Esophagus squamous epithelium (tissue), 5 donors: ENCODE measurements at regions not wholly inside any gene's neighbourhood (a gene's known extent, or its start where the extent isn't known, plus 50 kb on each side); places are given as distances from the start of the nearest gene placed in this dataset.

ENCODE experiments used
- DNase-seq: peaks from one replicate; lab custom pipeline; 2025; lab: John Stamatoyannopoulos, UW
- H3K27ac ChIP-seq, 4 donors: fragments of 200-600 bp; sonication (generic); one replicate each; pipeline ENCODE4 v1.5.1; 2016 to 2019; ENCODE audit warnings: mild to moderate bottlenecking in 1 of 4
- H3K27me3 ChIP-seq, 4 donors: fragments of 200-600 bp; sonication (generic); 1 replicate in 3 of 4; 2 replicates in 1 of 4; pipeline versions ENCODE4 v1.5.1 to v1.6.0; 2017 to 2021; ENCODE audit warnings: antibody characterized with exemption in 1 of 4
- H3K36me3 ChIP-seq, 3 donors: fragments of 200-600 bp; sonication (generic); one replicate each; pipeline ENCODE4 v1.5.1; 2016 to 2019
- H3K4me1 ChIP-seq, 3 donors: fragments of 200-600 bp; sonication (generic); one replicate each; pipeline ENCODE4 v1.5.1; 2017 to 2019
- H3K4me3 ChIP-seq, 4 donors: fragments of 200-600 bp; sonication (generic); 1 replicate in 3 of 4; 2 replicates in 1 of 4; pipeline ENCODE4 v1.5.1; 2016 to 2019; ENCODE audit warnings: mild to moderate bottlenecking in 2 of 4, moderate library complexity in 1 of 4
- H3K9me3 ChIP-seq, 3 donors: fragments of 200-600 bp; sonication (generic); one replicate each; pipeline ENCODE4 v1.5.1; 2016 to 2019
- CTCF ChIP-seq, 6 experiments: fragments of 450-650 bp in 4 of 6; fragments of 200-600 bp in 2 of 6; sonication (generic) in 2 of 6; IDR thresholded peaks; one replicate each; pipeline ENCODE4 v1.5.1; 2016 to 2019; ENCODE audit warnings: antibody characterized with exemption in 6 of 6, mild to moderate bottlenecking in 4 of 6, moderate library complexity in 4 of 6
- POLR2A ChIP-seq, 4 donors: fragments of 450-650 bp; IDR thresholded peaks; one replicate each; pipeline ENCODE4 v1.6.1; 2017; ENCODE audit warnings: antibody characterized with exemption in 4 of 4, mild to moderate bottlenecking in 4 of 4, moderate library complexity in 3 of 4
- WGBS, 2 donors: methylation state at CpG; one replicate each; pipeline ENCODE4 v1.1.5; 2018; 5-methylcytosine and 5-hydroxymethylcytosine counted together
- intact Hi-C: fragments of 100-400 bp; cut with DNase I; formaldehyde crosslinking; loops from one replicate; pipeline ENCODE4 v1.15.0; 2022
- donor health status: DM: yes; HTN: yes; CAD: no.

DNA sequence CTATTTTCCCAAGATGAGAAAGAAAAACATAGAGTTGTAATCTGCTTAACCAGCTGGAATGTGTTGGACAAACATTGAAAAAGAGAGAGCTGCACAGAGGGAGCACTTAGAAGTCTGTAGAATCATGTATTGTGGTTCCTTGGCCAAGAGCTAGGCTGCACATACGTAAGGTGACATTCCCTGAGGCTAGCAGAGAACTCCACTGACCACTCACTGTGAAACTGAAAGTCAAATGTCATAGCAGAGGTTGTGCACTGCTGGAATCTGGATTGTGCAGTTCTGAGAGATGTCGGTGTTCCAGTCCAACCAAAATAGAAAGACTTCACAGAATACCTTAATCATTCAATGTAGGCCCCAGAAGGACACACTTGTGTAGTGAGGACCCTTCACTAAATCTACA, 772.8 kb upstream of the RAG2 start:
- Histone ChIP-seq H3K36me3 (no peaks in the 10 kb centered on the region), H3K9me3 (no peaks in the 10 kb centered on the region), H3K4me3 (no peak overlapping the region), H3K27me3 (no peaks in the 10 kb centered on the region), H3K27ac (no peak overlapping the region), H3K4me1 (no peaks in the 10 kb centered on the region)
- no peak for TF ChIP-seq POLR2A (IDR thresholded peaks at IDR 0.05)
- TF ChIP-seq CTCF (IDR thresholded peaks at IDR 0.05) = no peak
- DNase-seq = no peak
- 73 to 75% methylated on average over 2 of the region's 2 CpGs for WGBS, 2 donors
- intact Hi-C loops = no loop called here

- H3K9me3 ChIP-seq = peaks cover 0 to 22% (median 0%) of the 10 kb centered on the region in 3 donors
- H3K36me3 ChIP-seq = no peaks in the 10 kb centered on the region
- no peaks in the 10 kb centered on the region for H3K27me3 ChIP-seq
- intact Hi-C loops = no loop called here
- no peak overlapping the region for H3K27ac ChIP-seq
- DNase-seq = no peak
- TF ChIP-seq CTCF (IDR thresholded peaks at IDR 0.05) = no peak
- no peak overlapping the region for H3K4me3 ChIP-seq
- H3K4me1 ChIP-seq = no peaks in the 10 kb centered on the region
- WGBS, 2 donors = 76 to 88% methylated on average over 4 of the region's 5 CpGs
Measured at GRCh38 chr11:37364246-37364839, 766.3 kb upstream of the RAG2 start.

GRCh38 chr11:37353192-37353591, 755.2 kb upstream of the RAG2 start:
- Histone ChIP-seq H3K9me3 (peaks cover 0 to 8% (median 0%) of the 10 kb centered on the region in 3 donors), H3K27ac (no peak overlapping the region), H3K36me3 (no peaks in the 10 kb centered on the region), H3K27me3 (no peaks in the 10 kb centered on the region), H3K4me1 (no peaks in the 10 kb centered on the region), H3K4me3 (no peak overlapping the region)
- TF ChIP-seq POLR2A (IDR thresholded peaks at IDR 0.05) (no peak), CTCF (IDR thresholded peaks at IDR 0.05) (no peak)
- intact Hi-C loops = no loop called here
- 63 to 84% methylated on average over 2 of the region's 2 CpGs for WGBS, 2 donors
- DNase-seq = no peak

DNA sequence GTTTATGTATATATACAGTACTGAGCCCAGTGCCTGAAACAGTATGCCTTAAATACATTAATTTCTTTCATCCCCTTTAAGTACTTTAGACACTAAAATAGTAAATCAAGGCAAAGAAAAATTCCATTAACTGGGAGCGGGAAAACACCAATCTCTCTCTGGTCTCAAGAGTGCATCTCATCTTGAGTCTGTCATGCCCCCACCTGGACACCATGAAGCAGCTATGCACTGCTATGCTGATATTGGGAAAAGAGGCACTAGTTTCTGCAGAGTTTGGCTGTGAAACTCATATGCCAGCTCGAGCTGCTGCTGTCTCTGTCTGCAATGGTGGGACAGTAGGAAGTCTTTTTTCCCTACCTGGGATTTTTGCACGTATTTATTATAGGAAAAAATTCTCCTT, 754.4 kb upstream of the RAG2 start:
- no peaks in the 10 kb centered on the region for H3K27me3 ChIP-seq
- peaks cover 0 to 8% (median 0%) of the 10 kb centered on the region in 3 donors for H3K9me3 ChIP-seq
- no peaks in the 10 kb centered on the region for H3K36me3 ChIP-seq
- H3K27ac ChIP-seq = no peak overlapping the region
- no peak for TF ChIP-seq POLR2A (IDR thresholded peaks at IDR 0.05)
- TF ChIP-seq CTCF (IDR thresholded peaks at IDR 0.05) = no peak
- no peak for DNase-seq
- H3K4me1 ChIP-seq = no peaks in the 10 kb centered on the region
- H3K4me3 ChIP-seq = no peak overlapping the region
- intact Hi-C loops = no loop called here
- 55 to 62% methylated on average over 3 of the region's 3 CpGs for WGBS, 2 donors

DNA sequence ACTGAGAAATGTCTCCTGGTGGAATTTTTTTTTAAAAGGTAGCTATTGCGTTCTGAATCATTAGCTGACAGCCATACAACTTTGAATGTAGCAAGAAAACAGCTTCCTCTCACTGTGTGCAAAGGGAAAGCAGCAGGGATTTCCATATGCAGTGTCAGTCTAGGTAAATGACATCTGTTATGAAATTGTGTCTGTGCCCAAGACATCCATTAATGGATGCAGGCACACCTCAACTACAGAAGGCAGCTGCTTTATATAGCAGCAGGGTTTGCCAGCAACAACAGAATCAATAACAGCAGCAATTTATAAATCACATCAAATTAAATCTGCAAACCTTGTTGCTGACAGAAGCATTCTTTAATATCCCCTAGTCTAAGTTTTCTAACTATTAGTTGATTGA, 745.3 kb upstream of the RAG2 start:
- DNase-seq = no peak
- TF ChIP-seq CTCF (IDR thresholded peaks at IDR 0.05) = no peak
- TF ChIP-seq POLR2A (IDR thresholded peaks at IDR 0.05) = no peak
- no peak overlapping the region for H3K27ac ChIP-seq
- no peaks in the 10 kb centered on the region for H3K27me3 ChIP-seq
- intact Hi-C loops = no loop called here
- no peaks in the 10 kb centered on the region for H3K36me3 ChIP-seq
- 50 to 57% methylated on average over 1 of the region's 1 CpG for WGBS, 2 donors
- H3K9me3 ChIP-seq = no peaks in the 10 kb centered on the region
- no peaks in the 10 kb centered on the region for H3K4me1 ChIP-seq
- H3K4me3 ChIP-seq = no peak overlapping the region
